DMS53 treated with DMSO at 0.1 percent for 48 hours (cell line): ENCODE measurements at regions not wholly inside any gene's neighbourhood (a gene's known extent, or its start where the extent isn't known, plus 50 kb on each side); places are given as distances from the start of the nearest gene placed in this dataset.

Experiments used
- DNase-seq: peaks from one replicate; lab custom pipeline; 2025; ENCODE audit not compliant: unreplicated experiment; lab: John Stamatoyannopoulos, UW

DNA sequence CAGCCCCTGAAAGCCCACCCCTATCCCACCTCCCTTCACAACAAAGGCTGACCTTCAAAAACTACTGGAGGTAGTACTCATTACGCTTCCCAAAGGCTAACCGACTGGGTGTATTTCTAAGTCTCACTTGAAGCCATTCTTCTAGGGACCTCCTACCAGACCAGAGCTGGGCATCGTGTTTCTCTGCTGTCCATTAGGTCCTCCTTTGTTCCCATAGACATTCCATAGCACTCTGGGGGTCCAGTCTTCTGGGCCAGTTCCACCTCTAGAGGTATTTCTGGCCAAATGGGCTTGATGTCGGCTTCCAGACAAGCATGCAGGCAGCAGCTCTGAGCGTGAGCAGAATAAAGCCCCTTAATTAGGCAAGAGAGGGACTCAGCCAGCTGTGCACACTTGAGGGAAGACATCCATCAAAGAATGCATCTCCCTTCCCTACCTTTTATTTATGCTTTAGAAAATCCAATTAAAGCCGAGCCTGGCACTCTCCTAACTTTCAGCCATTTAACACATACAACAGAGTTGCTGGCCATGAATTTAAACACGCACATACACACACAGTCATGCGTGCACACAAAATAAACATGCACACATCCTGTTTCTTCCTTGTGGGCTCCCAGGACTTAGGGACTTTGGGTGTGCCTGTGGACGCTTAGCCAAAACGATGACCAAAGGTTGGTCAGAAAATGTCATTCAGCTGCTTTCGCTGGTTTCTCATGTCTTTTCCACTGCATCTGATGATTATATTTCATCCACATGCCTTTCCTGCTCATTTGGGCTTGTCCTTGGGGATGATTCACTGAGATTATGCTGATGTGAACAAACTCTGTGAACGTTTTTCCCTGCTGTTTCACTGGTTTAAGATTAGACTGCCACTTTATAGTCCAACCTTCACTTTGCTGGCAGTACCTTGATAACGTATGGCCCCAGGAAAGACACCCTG is 362.0 kb upstream of the NFE2L3 start:
- no peak for DNase-seq

GRCh38 chr7:25790963-25791362 is 361.0 kb upstream of the NFE2L3 start:
- no peak for DNase-seq

DNA sequence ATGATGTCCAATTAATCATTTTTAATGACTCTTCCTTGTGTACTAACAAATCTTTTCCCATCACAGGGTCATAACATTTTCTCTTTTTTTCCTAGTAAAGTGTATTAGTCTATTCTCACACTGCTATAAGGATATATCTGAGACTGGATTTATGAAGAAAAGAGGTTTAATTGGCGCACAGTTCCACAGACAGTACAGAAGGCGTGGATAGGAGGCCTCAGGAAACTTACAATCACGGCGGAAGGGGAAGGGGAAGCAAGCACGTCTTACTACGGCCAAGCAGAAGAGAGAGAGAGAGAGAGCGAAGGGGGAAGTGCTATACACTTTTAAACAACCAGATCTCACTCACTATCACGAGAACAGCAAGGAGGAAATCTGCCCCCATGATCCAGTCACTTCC is 359.4 kb upstream of the NFE2L3 start:
- DNase-seq: no peak

GRCh38 chr7:25795824-25796235 is 356.2 kb upstream of the NFE2L3 start:
- no peak for DNase-seq

DNA sequence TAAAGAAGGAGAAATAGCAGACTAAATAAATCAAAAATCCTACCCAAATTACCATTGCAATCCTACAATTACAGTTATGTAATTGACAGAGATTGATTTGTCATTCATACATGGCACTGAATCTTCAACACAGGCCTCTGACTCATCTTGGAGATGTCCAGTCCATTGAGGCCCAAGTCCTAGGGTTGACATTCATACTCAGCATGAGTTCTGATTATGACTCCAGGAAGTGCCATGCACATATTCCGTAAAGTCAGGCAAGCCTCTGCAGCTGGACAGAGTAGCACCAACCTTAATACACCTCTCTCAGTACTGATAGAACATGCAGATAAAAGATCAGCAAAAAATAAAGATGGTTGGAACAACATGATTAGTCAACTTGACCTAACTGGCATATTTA is 353.7 kb upstream of the NFE2L3 start:
- no peak for DNase-seq

DNA sequence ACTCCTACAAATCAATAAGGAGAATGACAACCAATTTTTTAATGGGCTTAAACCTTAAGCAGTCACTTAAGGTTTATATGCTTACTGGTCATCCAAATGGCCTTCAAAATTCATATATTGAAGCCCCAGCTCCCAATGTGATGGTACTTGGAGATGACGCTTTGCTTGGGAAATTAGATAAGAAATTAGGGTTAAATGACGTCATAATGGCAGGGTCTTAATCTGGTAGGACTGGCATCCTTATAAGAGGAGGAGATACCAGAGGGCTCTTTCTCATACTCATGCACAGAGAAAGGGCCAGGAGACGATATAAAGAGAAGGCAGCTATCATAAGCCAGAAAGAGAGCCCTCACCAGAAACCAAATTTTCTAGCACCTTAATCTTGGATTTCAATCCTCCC is 350.8 kb upstream of the NFE2L3 start:
- no peak for DNase-seq

- DNase-seq: no peak
These were observed 349.9 kb upstream of the NFE2L3 start for GRCh38 chr7:25802057-25802456.

- no peak for DNase-seq
These were observed 349.5 kb upstream of the NFE2L3 start for GRCh38 chr7:25802473-25802872.

DNA sequence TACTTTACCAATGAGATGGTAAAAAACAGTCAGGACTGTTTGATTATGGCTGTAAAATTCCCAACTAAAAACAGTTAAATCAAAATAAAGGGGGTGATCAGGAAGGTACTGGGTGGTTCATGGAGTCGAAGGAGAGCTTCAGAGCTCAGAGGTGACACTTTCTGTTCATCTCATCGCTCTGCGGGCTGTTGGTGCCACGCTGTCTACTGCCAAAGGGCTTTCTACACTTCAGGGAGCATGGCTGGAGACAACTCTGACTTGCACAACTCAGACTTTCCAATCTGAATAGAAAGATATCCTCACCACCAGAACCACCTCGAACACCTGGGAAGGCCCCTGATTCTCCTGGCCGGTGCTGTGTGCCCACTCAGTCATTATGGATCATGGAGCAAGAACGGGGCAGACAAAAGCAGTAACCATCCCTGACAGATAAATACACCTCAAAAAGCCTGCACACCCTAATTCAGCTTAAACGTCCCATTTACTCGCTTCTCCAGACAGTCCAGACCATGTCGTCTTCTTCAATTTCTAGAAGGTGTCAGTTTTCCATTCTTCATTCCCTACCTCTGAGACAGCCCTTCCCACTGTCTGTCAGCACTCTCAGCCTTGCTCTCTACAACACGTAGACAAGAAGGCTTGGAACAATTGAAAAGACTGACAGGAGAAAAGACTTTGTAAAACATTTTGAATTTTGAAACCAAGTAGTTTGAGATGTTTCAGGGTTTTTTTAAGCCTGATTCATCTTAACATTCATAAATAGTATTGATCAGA is 348.7 kb upstream of the NFE2L3 start:
- no peak for DNase-seq

DNA sequence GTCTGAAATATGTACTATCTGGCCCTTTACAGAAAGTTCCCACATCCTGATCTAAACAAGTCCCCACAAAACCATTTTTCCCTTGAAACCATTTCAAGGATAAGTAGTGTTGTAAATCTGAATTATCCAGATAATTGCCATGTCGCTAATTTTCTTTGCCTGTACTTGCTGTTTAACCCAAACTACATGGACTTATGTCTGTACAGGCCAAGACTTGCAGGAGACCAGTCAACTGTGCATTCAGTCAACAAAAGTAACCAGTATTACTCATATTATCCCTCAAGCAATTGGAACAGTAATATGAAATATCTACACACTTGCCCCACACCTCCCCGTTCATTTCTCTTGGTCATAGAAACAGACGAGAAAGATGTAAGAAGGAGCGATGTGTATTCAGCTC is 347.8 kb upstream of the NFE2L3 start:
- DNase-seq: no peak

DNA sequence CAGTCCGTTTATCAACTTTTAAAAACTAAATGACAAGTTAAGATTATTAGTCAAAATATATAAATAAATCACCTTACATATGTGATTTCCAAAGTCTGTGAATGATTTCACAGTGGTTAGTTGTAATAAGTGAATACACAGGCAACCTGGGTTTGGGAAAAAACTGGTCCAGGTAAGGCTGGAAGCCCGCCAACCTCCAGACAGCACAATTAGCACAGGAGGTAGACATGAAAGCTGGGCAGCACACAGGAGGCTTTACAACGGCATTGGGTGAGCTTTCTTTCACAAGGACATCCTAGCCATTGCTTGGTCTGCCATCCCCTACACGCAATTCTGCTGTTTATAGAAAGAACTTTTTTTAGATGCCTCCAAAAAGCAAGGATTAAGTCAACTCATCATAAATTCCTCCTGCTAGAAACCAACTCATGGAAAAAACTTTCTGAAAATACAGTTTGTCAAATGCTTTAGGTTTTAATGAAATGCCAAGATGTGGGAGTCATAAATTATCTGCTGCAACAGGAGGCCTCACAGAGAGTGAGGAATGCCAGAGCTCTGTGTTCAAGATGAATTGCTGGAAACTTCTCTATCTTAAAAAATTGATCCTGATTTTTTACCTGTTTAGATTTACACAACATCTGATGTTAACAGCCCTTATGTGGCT is 346.8 kb upstream of the NFE2L3 start:
- no peak for DNase-seq

- no peak for DNase-seq
These were observed 344.8 kb upstream of the NFE2L3 start for GRCh38 chr7:25807086-25807611.

- DNase-seq: no peak
These were observed 342.6 kb upstream of the NFE2L3 start for GRCh38 chr7:25809441-25809840.

- DNase-seq: no peak
These were observed 339.7 kb upstream of the NFE2L3 start for GRCh38 chr7:25812086-25812850.

- no peak for DNase-seq
These were observed 338.6 kb upstream of the NFE2L3 start for GRCh38 chr7:25813381-25813780.

DNA sequence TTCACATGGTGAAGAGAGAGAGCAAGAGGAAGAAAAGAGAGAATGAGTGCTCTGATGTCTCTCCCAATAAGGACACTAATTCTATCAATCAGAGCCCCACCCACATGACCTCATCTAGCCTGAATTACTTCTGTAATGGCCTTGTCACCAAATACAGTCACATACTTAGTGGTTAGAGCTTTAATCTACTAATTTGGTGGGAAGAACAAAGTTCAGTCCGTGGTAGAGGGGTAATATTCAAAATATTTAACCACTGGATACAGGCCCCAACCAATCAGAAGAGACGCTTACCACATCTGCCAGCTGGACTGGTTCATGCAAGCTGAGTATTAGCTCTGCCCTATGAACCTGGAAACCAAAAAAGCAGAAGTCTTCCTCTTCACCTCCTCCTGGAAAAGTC is 336.3 kb upstream of the NFE2L3 start:
- no peak for DNase-seq

DNA sequence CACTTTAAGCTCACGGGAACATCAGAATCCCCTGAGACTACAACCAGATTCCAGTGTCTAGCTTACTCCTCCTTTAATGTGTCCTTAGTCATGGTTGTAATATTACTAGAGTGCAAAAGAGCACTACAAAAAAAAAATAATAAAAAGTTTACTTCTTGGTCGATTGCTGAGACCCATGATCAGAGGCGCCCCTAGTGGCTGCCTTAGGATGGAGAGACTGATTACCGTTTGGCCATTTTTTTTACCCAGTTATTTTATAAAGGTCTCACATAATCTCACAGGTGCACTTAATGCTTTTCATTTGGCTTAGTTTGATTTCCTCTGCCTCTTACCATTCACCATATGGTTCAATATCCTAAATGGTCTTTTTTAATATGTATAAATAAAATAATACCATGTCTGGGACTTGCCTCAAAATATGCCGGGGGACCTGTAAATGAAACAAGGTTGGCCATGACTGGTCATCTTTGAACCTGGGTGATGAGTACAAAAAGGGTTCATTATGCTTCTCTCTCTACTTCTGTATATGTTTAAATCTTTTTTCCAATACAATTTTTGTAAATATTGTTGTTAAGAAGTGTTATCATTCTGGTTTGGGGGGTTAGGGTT is 331.5 kb upstream of the NFE2L3 start:
- no peak for DNase-seq

GRCh38 chr7:25821225-25821624 is 330.8 kb upstream of the NFE2L3 start:
- no peak for DNase-seq

- no peak for DNase-seq
These were observed 329.2 kb upstream of the NFE2L3 start for GRCh38 chr7:25822823-25823222.

- no peak for DNase-seq
These were observed 328.4 kb upstream of the NFE2L3 start for GRCh38 chr7:25823571-25823970.
